GM18870 (cell line): ENCODE measurements at regions not wholly inside any gene's neighbourhood (a gene's known extent, or its start where the extent isn't known, plus 50 kb on each side); places are given as distances from the start of the nearest gene placed in this dataset.
"Not testable (repeated sequence)": the region's sequence is repeated elsewhere in the genome, so short reads cannot be mapped to it uniquely, and the experiment has no call there.

Source experiments
- ATAC-seq: cut with Tn5 transposase; IDR thresholded peaks from one replicate; pipeline ENCODE4 v1.9.1; 2021; ENCODE audit warnings: moderate library complexity; ENCODE audit not compliant: unreplicated experiment

DNA sequence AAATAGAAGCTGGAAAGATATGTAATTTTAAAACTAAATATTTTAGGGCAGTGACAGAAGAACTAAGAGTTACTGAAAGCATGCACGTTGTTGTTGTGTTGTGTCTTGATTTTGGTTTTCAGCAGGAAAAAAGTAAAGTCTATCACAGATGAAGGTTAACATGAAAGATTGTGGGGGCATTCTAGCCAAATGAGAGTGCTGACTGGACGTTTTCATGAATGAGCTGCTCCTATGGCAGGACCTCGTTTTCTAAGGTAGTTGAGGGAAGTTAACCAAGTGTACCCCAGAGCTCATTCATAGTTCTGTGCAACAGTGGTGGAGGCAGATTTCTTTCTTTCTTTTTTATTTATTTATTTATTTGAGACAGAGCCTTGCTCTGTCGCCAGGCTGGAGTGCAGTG lies 194.6 kb upstream of the IRS2 start:
- ATAC-seq: no peak

DNA sequence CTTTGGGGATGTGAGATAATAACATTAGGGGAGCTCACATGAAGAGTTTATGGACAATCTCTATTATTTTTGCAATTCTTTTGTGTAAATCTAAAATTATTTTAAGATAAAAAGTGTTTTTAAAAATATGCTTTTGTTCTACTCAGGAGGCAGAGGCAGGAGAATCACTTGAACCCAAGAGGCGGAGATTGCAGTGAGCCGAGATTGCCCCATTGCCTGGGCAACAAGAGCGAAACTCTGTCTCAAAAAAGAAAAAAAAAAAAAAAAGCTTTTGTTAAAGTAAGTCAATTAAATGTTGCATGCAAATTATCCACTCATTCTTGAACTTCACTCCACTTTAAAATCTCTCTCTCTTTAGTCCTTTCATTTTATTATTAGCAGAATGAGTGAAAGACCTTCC lies 193.3 kb upstream of the IRS2 start:
- ATAC-seq: not testable (repeated sequence)

DNA sequence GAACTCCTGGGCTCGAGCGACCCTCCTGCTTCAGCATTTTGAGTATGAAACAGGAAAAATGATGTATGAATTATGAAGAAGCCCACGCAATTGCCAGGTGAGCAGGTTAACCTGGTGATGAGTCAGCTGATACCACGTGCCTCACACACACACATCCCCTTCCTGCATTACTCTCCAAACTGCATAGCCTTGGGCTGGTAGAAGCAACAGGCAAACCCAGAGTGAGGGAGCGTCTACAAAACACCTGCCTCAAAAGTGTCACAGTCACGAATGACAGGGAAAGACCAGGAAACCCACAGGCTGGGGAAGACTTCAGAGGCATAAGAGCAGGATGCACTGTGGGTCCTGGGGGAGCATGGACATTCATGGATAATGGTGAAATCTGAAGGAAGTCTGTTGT lies 192.8 kb upstream of the IRS2 start:
- no peak for ATAC-seq

DNA sequence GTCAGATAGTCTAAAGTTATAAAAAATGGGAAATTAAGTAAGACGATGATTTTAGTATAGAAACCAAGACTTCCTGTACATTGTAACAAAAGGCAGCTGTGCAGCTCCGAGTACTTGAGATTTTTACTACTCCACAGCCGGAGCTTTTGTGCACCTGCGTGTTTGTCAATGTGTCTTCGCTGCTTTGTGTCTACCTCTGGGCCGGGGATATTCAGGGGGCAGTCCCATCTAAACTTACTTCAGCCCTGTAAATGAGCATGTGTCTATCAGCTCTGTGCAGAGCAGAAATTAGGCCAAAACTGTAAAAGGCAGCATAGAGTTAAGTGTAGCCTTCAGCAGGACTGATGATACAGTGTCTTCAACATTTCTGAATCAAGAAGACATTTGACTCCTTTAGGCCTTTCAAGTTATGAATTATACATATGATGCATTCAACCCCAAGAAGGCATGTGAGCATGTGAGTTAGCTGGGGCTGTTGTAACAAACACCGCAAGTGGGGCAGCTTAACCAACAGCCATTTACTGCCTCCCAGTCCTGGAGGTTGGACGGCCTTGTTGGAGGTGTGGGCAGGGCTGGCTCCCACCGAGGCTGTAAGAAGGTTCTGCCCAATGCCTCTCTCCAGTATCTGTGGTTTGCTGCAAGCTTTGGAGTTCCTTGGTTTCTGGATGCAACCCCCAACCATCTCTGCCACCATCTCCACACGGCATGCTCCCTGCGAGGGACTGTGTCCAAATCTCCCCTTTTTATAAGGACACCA lies 191.0 kb upstream of the IRS2 start:
- no peak for ATAC-seq

DNA sequence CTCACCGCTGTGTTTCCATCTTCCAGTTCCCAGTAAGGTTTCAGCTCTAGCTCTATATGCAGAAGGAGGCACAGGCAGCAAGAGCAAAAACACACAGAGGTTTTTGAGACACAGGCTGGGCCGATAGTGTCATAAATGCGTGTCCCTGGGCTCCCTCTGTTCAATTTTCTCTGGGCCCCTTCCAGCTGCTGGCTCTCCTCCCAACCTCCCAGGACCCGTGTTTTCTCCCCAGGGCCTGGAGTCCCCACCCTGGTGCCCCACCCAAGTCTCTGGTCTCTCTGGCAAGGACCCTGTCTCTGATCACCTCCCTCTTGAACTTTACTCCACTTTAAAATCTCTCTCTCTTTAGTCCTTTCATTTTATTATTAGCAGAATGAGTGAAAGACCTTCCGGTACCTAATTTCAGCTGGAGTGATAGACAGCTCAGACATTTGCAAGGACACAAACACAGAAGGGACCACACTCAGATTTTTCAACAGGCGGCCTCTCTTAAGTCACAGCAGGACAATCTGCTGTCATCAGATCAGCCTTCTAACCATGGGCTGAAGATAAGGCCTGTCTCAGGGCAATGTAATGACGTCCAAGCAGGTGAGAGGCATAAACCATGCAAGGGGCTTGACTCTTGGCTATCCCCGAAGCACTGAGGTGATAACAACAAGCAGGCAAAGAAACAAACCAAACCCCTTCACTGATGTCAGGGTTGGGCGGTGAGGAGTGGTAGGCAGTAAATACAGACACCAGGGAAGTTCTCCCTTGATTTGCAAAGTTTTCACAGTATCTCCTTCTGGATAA lies 190.0 kb upstream of the IRS2 start:
- ATAC-seq: no peak

DNA sequence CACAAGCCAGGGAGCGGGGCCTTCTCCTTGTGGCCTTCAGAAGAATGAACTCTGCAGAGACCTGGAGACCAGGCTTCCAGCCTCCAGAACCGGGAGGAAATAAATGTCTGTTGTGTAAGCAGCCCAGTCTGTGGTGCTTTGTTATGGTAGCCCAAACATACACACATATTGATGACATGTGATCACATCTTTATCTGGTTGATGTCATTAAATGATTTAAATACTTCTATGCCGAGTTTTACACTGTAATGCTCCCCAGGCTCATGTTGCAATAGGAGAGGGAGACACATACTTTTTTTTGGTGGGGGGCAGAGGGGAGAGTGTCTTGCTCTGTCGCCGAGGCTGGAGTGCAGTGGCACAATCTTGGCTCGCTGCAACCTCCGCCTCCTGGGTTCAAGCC lies 188.0 kb upstream of the IRS2 start:
- no peak for ATAC-seq

GRCh38 chr13:109973279-109973678 lies 186.9 kb upstream of the IRS2 start:
- ATAC-seq: no peak

DNA sequence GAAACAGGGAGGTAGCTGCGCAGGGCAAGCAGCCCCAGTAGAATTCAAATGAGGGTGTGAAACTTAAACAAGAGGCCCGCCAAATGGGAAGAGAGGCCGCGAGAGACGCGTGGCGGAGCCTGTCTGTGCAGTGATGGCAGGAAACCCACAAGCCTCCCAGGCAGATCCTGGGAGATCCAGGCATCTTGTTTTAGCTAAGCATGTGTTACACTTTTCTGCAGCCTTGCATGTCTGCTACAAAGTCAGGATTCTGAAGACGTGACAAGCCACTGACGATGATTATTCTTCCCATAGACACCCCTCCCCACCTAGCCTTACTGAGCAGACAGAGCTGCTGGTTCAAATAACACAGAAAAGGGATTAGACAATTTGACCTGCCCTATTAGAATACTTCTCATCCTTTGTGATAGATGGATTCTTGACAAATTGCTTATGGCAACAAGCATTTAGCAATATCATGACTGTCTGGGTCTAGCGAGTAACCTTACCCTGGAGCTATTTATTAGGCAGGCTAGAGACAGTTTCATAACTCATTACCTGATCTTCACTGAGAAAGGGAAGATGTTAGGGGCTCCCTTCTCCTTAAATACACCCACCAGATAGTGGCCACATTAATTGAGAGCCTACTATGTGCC lies 185.2 kb upstream of the IRS2 start:
- no peak for ATAC-seq

- no peak for ATAC-seq
Measured at GRCh38 chr13:109971006-109971405, 184.6 kb upstream of the IRS2 start.

DNA sequence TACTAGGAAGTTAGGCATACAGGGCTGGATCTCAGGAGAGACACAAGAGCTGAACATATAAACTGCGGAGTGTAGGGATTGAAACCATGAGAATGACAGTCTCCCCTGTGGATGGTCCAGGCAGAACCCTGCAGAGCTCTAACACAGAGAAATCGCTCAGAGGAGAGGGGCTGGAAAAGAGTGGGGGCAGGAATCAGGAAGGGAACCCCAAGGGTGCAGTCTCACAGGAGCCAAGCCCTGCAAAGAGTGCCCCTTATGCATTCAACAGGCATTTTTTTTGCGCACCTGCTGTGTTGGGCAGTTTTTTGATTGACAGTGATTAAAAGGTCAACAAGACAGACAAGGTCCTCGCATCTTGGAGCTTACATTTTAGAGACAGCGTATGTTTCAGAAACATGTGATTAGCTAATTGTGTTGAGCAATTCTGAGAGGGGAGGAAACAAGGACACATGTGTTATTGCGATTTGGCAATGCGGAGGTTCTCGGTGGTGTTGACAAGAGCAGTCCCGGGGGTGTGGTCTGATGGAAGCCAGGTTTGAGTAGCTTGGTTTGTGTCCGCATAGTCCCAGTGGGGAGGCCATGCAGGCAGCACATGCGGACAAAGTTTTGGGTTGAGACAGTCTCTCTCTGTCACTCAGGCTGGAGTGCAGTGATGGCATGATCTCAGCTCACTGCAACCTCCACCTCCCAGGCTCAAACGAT lies 182.6 kb upstream of the IRS2 start:
- no peak for ATAC-seq

GRCh38 chr13:109963960-109964563 lies 177.7 kb upstream of the IRS2 start:
- no peak for ATAC-seq

- ATAC-seq: no peak
Measured at GRCh38 chr13:109963384-109963783, 177.0 kb upstream of the IRS2 start.

DNA sequence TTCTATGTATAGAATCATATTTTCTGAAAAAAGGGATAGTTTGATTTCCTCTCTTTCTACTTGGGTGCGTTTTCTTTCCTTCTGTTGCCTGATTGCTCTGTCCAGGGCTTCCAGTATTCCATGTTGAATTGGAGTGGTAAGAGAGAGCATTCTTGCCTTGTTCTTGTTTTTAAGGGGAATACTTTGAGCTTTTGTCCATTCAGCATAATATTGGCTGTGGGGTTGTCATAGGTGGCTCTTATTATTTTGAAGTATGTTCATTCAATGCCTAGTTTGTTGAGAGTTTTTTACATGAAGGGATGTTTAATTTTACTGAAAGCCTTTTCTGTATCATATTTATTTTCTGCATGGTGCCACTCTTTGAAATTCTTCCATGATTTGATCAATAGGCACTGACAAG lies 173.5 kb upstream of the IRS2 start:
- no peak for ATAC-seq

GRCh38 chr13:109957875-109958274 lies 171.5 kb upstream of the IRS2 start:
- no peak for ATAC-seq

DNA sequence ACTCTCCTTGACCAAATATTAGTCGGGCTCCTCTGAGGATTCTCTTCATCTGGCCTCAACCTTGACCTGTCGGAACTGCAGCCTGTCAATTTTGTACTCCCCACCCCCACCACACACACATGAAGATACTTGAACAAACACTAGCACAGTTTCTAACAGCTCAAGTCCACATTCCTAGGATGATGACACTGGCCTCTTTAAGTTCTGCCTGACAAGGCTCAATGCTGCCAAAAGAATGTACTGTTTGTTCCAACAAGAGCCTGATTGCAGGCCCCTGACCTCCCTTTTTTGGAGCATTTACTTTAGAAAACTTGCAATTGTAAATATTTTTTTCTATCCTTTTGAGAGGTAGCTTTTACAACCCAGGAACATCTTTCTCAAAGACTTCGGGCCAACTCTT lies 169.2 kb upstream of the IRS2 start:
- ATAC-seq: no peak

GRCh38 chr13:109954441-109954840 lies 168.1 kb upstream of the IRS2 start:
- ATAC-seq: no peak

DNA sequence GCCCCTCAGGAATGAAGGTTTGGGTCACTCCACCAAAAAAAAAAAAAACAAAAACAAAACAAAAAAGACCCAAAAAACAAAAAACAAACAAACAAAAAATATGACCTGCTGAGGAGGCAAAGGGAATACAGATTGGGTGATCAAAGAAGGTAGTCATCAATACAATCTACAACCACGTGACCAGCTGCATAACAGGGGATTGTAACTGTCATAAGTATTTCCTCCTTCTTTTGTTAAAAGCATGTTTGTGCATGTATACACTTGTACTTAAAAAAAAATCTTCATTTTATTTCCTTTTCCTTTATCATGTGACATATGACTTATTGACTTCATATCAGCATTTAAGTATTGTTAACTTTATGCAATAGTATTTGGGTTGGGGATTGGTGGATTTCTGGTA lies 165.1 kb upstream of the IRS2 start:
- ATAC-seq: no peak

DNA sequence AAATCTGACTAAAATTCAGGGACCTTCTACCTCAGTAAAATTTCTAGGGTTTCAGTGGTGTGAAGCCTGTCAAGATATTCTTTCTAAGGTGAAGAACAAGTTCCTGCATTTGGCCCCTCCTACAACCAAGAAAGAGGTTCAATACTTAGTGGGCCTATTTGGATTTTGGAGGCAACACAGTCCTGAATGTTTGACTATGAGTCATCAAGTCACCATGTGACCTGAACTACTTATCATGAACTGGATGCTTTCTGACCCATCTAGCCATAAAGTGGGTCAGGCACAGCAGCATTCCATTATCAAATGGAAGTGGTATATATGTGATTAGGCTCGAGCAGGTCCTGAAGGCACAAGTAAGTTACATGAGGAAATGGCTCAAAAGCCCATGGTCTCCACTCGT lies 163.0 kb upstream of the IRS2 start:
- ATAC-seq: no peak

GRCh38 chr13:109947006-109947405 lies 160.6 kb upstream of the IRS2 start:
- ATAC-seq: no peak

- ATAC-seq: no peak
Measured at GRCh38 chr13:109945206-109945960, 159.0 kb upstream of the IRS2 start.
